H1 (cell line): ENCODE measurements at regions not wholly inside any gene's neighbourhood (a gene's known extent, or its start where the extent isn't known, plus 50 kb on each side); places are given as distances from the start of the nearest gene placed in this dataset.

ENCODE experiments used
- CTCF ChIA-PET: fragments of 300-600 bp; sonication (Branson Sonifier 250); formaldehyde crosslinking; loops from one replicate; lab custom pipeline; 2021; ENCODE audit not compliant: partially characterized antibody; lab: Charles Lee
- POLR2A ChIA-PET: fragments of 300-600 bp; sonication (Branson Sonifier 250); formaldehyde crosslinking; loops from one replicate; lab custom pipeline; 2021; ENCODE audit warnings: inconsistent platforms; ENCODE audit not compliant: partially characterized antibody; lab: Charles Lee
- DNase-seq, 2 experiments: peaks; one replicate each; pipeline versions ENCODE4 v3.0.0 to v3.0.0-alpha.2; 2010 to 2022; ENCODE audit warnings: low spot score in 2 of 2, low read depth in 1 of 2, mixed read lengths in 1 of 2
- FAIRE-seq: peaks from 2 replicates; lab custom pipeline; 2011; peaks lifted over from hg19 to GRCh38; lab: Jason Lieb, UNC
- H2AFZ ChIP-seq: 2 replicates; pipeline ENCODE4 v1.8.1; 2012; ENCODE audit warnings: low read length, inconsistent platforms
- H2AK5ac ChIP-seq: 2 replicates; pipeline ENCODE4 v1.6.1; 2013; ENCODE audit warnings: low read depth, low read length
- H2BK120ac ChIP-seq: replicated peaks from 2 replicates; pipeline ENCODE3; 2013; ENCODE audit warnings: low read depth, low read length, inconsistent platforms
- H2BK12ac ChIP-seq: 2 replicates; pipeline ENCODE4 v1.6.1; 2013; ENCODE audit warnings: low read depth, low read length
- H2BK15ac ChIP-seq: 2 replicates; pipeline ENCODE4 v1.6.1; 2013; ENCODE audit warnings: low read length
- H2BK20ac ChIP-seq: 2 replicates; pipeline ENCODE4 v1.6.1; 2013; ENCODE audit warnings: low read length
- H2BK5ac ChIP-seq: 2 replicates; pipeline ENCODE4 v1.6.1; 2013; ENCODE audit warnings: low read depth, low read length
- H3K14ac ChIP-seq: 2 replicates; pipeline ENCODE4 v1.6.1; 2013; ENCODE audit warnings: inconsistent platforms; ENCODE audit not compliant: insufficient read length
- H3K18ac ChIP-seq: 2 replicates; pipeline ENCODE4 v1.6.1; 2013; ENCODE audit warnings: low read length; ENCODE audit errors: extremely low read depth
- H3K23ac ChIP-seq: 2 replicates; pipeline ENCODE4 v1.6.1; 2013; ENCODE audit warnings: inconsistent platforms; ENCODE audit not compliant: insufficient read length
- H3K23me2 ChIP-seq: 2 replicates; pipeline ENCODE4 v1.6.1; 2013; ENCODE audit warnings: low read depth, low read length
- H3K27ac ChIP-seq: 2 replicates; pipeline ENCODE4 v1.6.1; 2011; ENCODE audit warnings: low read depth, low read length, inconsistent platforms
- H3K27me3 ChIP-seq, 4 experiments: replicated peaks in 1 of 4; 1 replicate in 1 of 4; 2 replicates in 3 of 4; pipeline versions ENCODE4 v1.6.1 to v1.8.1; 2011 to 2013; ENCODE audit warnings: low read length in 3 of 4, mild to moderate bottlenecking in 3 of 4, inconsistent platforms in 2 of 4, mixed read lengths in 2 of 4, moderate library complexity in 1 of 4; ENCODE audit not compliant: control insufficient read depth in 3 of 4, insufficient read depth in 3 of 4; ENCODE audit errors: extremely low read depth in 1 of 4
- H3K36me3 ChIP-seq, 4 experiments: 2 replicates each; pipeline versions ENCODE4 v1.6.1 to v1.8.1; 2011 to 2013; ENCODE audit warnings: mild to moderate bottlenecking in 4 of 4, low read length in 3 of 4, moderate library complexity in 2 of 4, control low read depth in 1 of 4, inconsistent platforms in 1 of 4; ENCODE audit not compliant: insufficient read depth in 4 of 4, control insufficient read depth in 2 of 4
- H3K4ac ChIP-seq: replicated peaks from 2 replicates; pipeline ENCODE3; 2013; ENCODE audit warnings: low read length, low read depth, mixed read lengths, inconsistent platforms; ENCODE audit not compliant: insufficient read length
- H3K4me1 ChIP-seq, 4 experiments: replicated peaks in 1 of 4; 1 replicate in 1 of 4; 2 replicates in 3 of 4; pipeline versions ENCODE4 v1.6.1 to v1.8.1; 2011 to 2013; ENCODE audit warnings: low read length in 3 of 4, inconsistent platforms in 2 of 4, mixed read lengths in 1 of 4; ENCODE audit not compliant: insufficient read depth in 4 of 4, control insufficient read depth in 3 of 4
- H3K4me2 ChIP-seq, 2 experiments: 2 replicates each; pipeline versions ENCODE4 v1.6.1 to v1.8.1; 2011 to 2013; ENCODE audit warnings: low read depth in 2 of 2, low read length in 2 of 2, control low read depth in 1 of 2, inconsistent platforms in 1 of 2, mild to moderate bottlenecking in 1 of 2; ENCODE audit not compliant: insufficient read depth in 1 of 2
- H3K4me3 ChIP-seq, 4 experiments: fragments of 200-600, 300-600 bp in 1 of 4; sonication (generic), shearing (Covaris generic), sonication (Bioruptor Twin) in 1 of 4; 2 replicates each; pipeline versions ENCODE4 v1.5.1 to v1.8.1; 2011 to 2016; ENCODE audit warnings: low read length in 4 of 4, low read depth in 3 of 4, control low read depth in 2 of 4, inconsistent platforms in 2 of 4, mild to moderate bottlenecking in 2 of 4, mixed read lengths in 1 of 4, moderate library complexity in 1 of 4; ENCODE audit not compliant: insufficient read depth in 2 of 4; ENCODE audit errors: extremely low read depth in 1 of 4
- H3K56ac ChIP-seq: replicated peaks from 2 replicates; pipeline ENCODE3; 2013; ENCODE audit warnings: low read depth, mild to moderate bottlenecking, mixed read lengths, low read length, inconsistent platforms; ENCODE audit not compliant: insufficient read length
- H3K79me1 ChIP-seq: 2 replicates; pipeline ENCODE4 v1.6.1; 2013; ENCODE audit warnings: low read depth, low read length, control low read depth
- H3K79me2 ChIP-seq, 2 experiments: 2 replicates each; pipeline versions ENCODE4 v1.6.1 to v1.8.1; 2012 to 2013; ENCODE audit warnings: low read length in 2 of 2, mild to moderate bottlenecking in 2 of 2, inconsistent platforms in 1 of 2; ENCODE audit not compliant: insufficient read depth in 2 of 2, control insufficient read depth in 1 of 2
- H3K9ac ChIP-seq, 4 experiments: replicated peaks in 1 of 4; 1 replicate in 1 of 4; 2 replicates in 3 of 4; pipeline versions ENCODE4 v1.6.1 to v1.8.1; 2011 to 2013; ENCODE audit warnings: low read depth in 3 of 4, low read length in 3 of 4, control low read depth in 2 of 4, mild to moderate bottlenecking in 2 of 4, moderate library complexity in 2 of 4, inconsistent platforms in 1 of 4; ENCODE audit errors: extremely low read depth in 1 of 4
- H3K9me3 ChIP-seq, 2 experiments: 2 replicates each; pipeline versions ENCODE4 v1.6.1 to v1.8.1; 2012 to 2013; ENCODE audit warnings: mild to moderate bottlenecking in 2 of 2, moderate library complexity in 2 of 2, control low read depth in 1 of 2, inconsistent platforms in 1 of 2, low read depth in 1 of 2, low read length in 1 of 2, mixed read lengths in 1 of 2; ENCODE audit not compliant: insufficient read depth in 2 of 2
- H4K20me1 ChIP-seq, 2 experiments: replicated peaks in 1 of 2; 2 replicates each; pipeline versions ENCODE3 to v1.8.1; 2011 to 2013; ENCODE audit warnings: inconsistent platforms in 2 of 2, low read length in 2 of 2, mild to moderate bottlenecking in 1 of 2; ENCODE audit not compliant: insufficient read depth in 2 of 2, control insufficient read depth in 1 of 2
- H4K5ac ChIP-seq: 2 replicates; pipeline ENCODE4 v1.6.1; 2013; ENCODE audit warnings: low read length, low read depth, mixed read lengths, inconsistent platforms; ENCODE audit not compliant: insufficient read length
- H4K8ac ChIP-seq: 2 replicates; pipeline ENCODE4 v1.8.0; 2013; ENCODE audit warnings: mild to moderate bottlenecking, moderate library complexity, low read length, inconsistent platforms; ENCODE audit not compliant: insufficient read depth; ENCODE audit errors: extremely low read depth
- H4K91ac ChIP-seq: replicated peaks from 2 replicates; pipeline ENCODE3; 2013; ENCODE audit warnings: low read length, mixed read lengths, inconsistent platforms; ENCODE audit not compliant: insufficient read length
- CBX8 ChIP-seq: fragments of 300-800, 300-1000 bp; sonication (generic); IDR thresholded peaks from 2 replicates; pipeline ENCODE4 v1.7.1; 2016; ENCODE audit warnings: low read depth, low read length, borderline replicate concordance
- CTBP2 ChIP-seq: IDR thresholded peaks from 2 replicates; pipeline ENCODE4 v1.7.0; 2011; ENCODE audit warnings: borderline replicate concordance, mild to moderate bottlenecking, moderate library complexity, mixed read lengths, low read length; ENCODE audit not compliant: insufficient read depth, insufficient read length
- EP300 ChIP-seq, 2 experiments: IDR thresholded peaks; 1 replicate in 1 of 2; 2 replicates in 1 of 2; pipeline ENCODE4 v1.6.1; 2011 to 2012; ENCODE audit warnings: low read depth in 2 of 2, low read length in 2 of 2, mild to moderate bottlenecking in 2 of 2, borderline replicate concordance in 1 of 2, inconsistent platforms in 1 of 2, moderate library complexity in 1 of 2
- HDAC6 ChIP-seq: IDR thresholded peaks from one replicate; pipeline ENCODE4 v1.7.1; 2012; ENCODE audit warnings: low read depth, mild to moderate bottlenecking, inconsistent platforms, low read length, moderate library complexity
- KDM5A ChIP-seq: fragments of 200-600 bp; IDR thresholded peaks from 2 replicates; pipeline ENCODE4 v1.7.1; 2012; ENCODE audit warnings: mild to moderate bottlenecking, low read length, inconsistent platforms, mixed read lengths
- NRF1 ChIP-seq: IDR thresholded peaks from 2 replicates; pipeline ENCODE4 v1.6.1; 2011; ENCODE audit warnings: mild to moderate bottlenecking, low read depth, low read length, improper control_type of control experiment
- PHF8 ChIP-seq: fragments of 200-600 bp; sonication (generic); conservative IDR thresholded peaks from 2 replicates; pipeline ENCODE4 v1.7.1; 2012; ENCODE audit warnings: low read depth, mild to moderate bottlenecking, inconsistent platforms, low read length, moderate library complexity
- SAP30 ChIP-seq: fragments of 300-600 bp; sonication (generic); IDR thresholded peaks from 2 replicates; pipeline ENCODE4 v1.7.1; 2012; ENCODE audit warnings: low read length, moderate library complexity, mild to moderate bottlenecking, inconsistent platforms; ENCODE audit not compliant: insufficient read depth, insufficient replicate concordance
- SP1 ChIP-seq: IDR thresholded peaks from 2 replicates; pipeline ENCODE4 v1.6.1; 2011; ENCODE audit warnings: low read depth, low read length
- TAF7 ChIP-seq: optimal IDR thresholded peaks from 2 replicates; pipeline ENCODE3; 2011; ENCODE audit warnings: low read depth, mild to moderate bottlenecking, inconsistent platforms, low read length, moderate library complexity, borderline replicate concordance
- TCF12 ChIP-seq: IDR thresholded peaks from 2 replicates; pipeline ENCODE4 v1.6.1; 2011; ENCODE audit warnings: low read depth, mild to moderate bottlenecking, low read length
- WGBS, 2 experiments: shearing (Covaris generic) in 1 of 2; methylation state at CpG; one replicate each; pipeline versions ENCODE4 v1.1.6 to v1.1.7; 2013 to 2015; ENCODE audit warnings: low lambda C conversion rate in 2 of 2, mixed read lengths in 2 of 2, inconsistent platforms in 1 of 2, low coverage in 1 of 2, missing lambda C conversion rate in 1 of 2; ENCODE audit not compliant: insufficient replicate concordance in 2 of 2, insufficient coverage in 1 of 2, insufficient read length in 1 of 2; ENCODE audit errors: extremely low coverage in 1 of 2, missing lambda C conversion rate in 1 of 2; 5-methylcytosine and 5-hydroxymethylcytosine counted together
- TF ChIP-seq, protein P1 (sequence below): IDR thresholded peaks from 2 replicates; pipeline ENCODE4 v1.6.1; 2011; ENCODE audit warnings: low read depth, mild to moderate bottlenecking, low read length; ENCODE audit not compliant: insufficient read depth
- TF ChIP-seq, protein P2 (sequence below): IDR thresholded peaks from 2 replicates; pipeline ENCODE4 v1.6.1; 2012; ENCODE audit warnings: inconsistent platforms

DNA sequence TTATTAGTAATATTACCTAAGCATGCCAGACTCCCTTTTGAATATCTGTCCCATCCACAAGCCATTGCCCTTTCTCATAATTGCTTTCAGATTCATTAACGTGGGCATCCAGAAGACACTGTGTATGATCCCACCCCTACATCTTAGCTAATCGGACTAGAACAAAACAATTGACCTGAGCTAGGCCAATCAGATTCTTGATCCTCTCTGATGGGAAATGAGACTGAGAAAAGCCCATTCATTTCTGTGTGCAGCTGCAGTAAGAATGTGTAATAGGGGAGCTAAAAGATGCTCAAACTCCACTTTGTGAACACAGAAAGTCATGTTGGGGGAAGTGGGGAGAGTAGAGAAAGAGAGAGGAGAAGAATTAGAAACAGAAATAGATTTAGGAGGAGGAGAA, 281.7 kb upstream of the G2E3 start:
- DNase-seq (no peak), FAIRE-seq (no peak)
- no peak overlapping the region for H3K27ac ChIP-seq
- H3K79me2 ChIP-seq = no peaks in the 10 kb centered on the region
- H2AK5ac ChIP-seq = no peak overlapping the region
- H4K91ac ChIP-seq = no peak overlapping the region
- 90% methylated on average over 2 of the region's 2 CpGs; no CpG with 5 or more reads in 1 of the 2 experiments for WGBS, 2 experiments
- no peak overlapping the region for H3K18ac ChIP-seq
- H2BK15ac ChIP-seq = no peak overlapping the region
- ChIA-PET POLR2A (interaction anchor here (0.9 kb wide), 1 partner anchor 8 kb away, joined by 3 read pairs; no protein-coding TSS in a partner anchor), CTCF (interaction anchor here (0.6 to 1.3 kb wide), 5 partner anchors 9 to 728 kb away, joined by 3 to 5 read pairs (median 4); no protein-coding TSS in a partner anchor)
- H3K9ac ChIP-seq = no peak overlapping the region
- H3K23ac ChIP-seq = no peak overlapping the region
- H3K4me3 ChIP-seq = no peak overlapping the region
- H2BK12ac ChIP-seq = no peak overlapping the region
- H2BK120ac ChIP-seq = no peak overlapping the region
- H2AFZ ChIP-seq = no peak overlapping the region
- H4K8ac ChIP-seq = no peak overlapping the region
- H3K4me2 ChIP-seq = no peak overlapping the region
- no peaks in the 10 kb centered on the region for H3K27me3 ChIP-seq
- H3K4me1 ChIP-seq = no peaks in the 10 kb centered on the region
- H3K79me1 ChIP-seq = no peaks in the 10 kb centered on the region
- H3K36me3 ChIP-seq = no peaks in the 10 kb centered on the region
- H2BK5ac ChIP-seq = no peak overlapping the region
- H3K9me3 ChIP-seq = no peaks in the 10 kb centered on the region
- H3K14ac ChIP-seq = no peak overlapping the region
- H3K56ac ChIP-seq = no peak overlapping the region
- no peak overlapping the region for H4K5ac ChIP-seq
- no peaks in the 10 kb centered on the region for H3K23me2 ChIP-seq
- no peak overlapping the region for H2BK20ac ChIP-seq
- H3K4ac ChIP-seq = no peak overlapping the region
- H4K20me1 ChIP-seq = no peaks in the 10 kb centered on the region
- TF ChIP-seq, protein P1, sequence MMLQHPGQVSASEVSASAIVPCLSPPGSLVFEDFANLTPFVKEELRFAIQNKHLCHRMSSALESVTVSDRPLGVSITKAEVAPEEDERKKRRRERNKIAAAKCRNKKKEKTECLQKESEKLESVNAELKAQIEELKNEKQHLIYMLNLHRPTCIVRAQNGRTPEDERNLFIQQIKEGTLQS = no peak
- no peak for TF ChIP-seq PHF8
- no peak for TF ChIP-seq TAF7
- TF ChIP-seq KDM5A = no peak
- TF ChIP-seq CTBP2 = no peak
- TF ChIP-seq TCF12 = no peak
- no peak for TF ChIP-seq SP1
- TF ChIP-seq HDAC6 = no peak
- TF ChIP-seq, protein P2, sequence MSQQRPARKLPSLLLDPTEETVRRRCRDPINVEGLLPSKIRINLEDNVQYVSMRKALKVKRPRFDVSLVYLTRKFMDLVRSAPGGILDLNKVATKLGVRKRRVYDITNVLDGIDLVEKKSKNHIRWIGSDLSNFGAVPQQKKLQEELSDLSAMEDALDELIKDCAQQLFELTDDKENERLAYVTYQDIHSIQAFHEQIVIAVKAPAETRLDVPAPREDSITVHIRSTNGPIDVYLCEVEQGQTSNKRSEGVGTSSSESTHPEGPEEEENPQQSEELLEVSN = no peak
- TF ChIP-seq NRF1 = no peak
- no peak for TF ChIP-seq SAP30
- no peak for TF ChIP-seq CBX8
- no peak for TF ChIP-seq EP300 (IDR thresholded peaks at IDR 0.05; ENCODE audit: borderline replicate concordance in 1 of 2, low read depth in 2 of 2, low read length in 2 of 2)
